Cardiac fibroblast (primary cell): ENCODE measurements at regions not wholly inside any gene's neighbourhood (a gene's known extent, or its start where the extent isn't known, plus 50 kb on each side); places are given as distances from the start of the nearest gene placed in this dataset.
"Not testable (repeated sequence)": the region's sequence is repeated elsewhere in the genome, so short reads cannot be mapped to it uniquely, and the experiment has no call there.

Experiments
- DNase-seq, 2 donors: peaks; one replicate each; pipeline versions ENCODE4 v3.0.0 to v3.0.0-alpha.2; 2010; ENCODE audit warnings: low read depth in 2 of 2
- H3K4me3 ChIP-seq, 2 donors: replicated peaks in 1 of 2; 1 replicate in 1 of 2; 2 replicates in 1 of 2; pipeline ENCODE4 v1.5.1; 2011; ENCODE audit warnings: low read depth in 2 of 2, low read length in 2 of 2, mild to moderate bottlenecking in 2 of 2, moderate library complexity in 1 of 2
- TF ChIP-seq, protein P1 (sequence below): IDR thresholded peaks from one replicate; pipeline ENCODE4 v1.5.1; 2011; ENCODE audit warnings: low read depth, mild to moderate bottlenecking, low read length, inconsistent platforms

DNA sequence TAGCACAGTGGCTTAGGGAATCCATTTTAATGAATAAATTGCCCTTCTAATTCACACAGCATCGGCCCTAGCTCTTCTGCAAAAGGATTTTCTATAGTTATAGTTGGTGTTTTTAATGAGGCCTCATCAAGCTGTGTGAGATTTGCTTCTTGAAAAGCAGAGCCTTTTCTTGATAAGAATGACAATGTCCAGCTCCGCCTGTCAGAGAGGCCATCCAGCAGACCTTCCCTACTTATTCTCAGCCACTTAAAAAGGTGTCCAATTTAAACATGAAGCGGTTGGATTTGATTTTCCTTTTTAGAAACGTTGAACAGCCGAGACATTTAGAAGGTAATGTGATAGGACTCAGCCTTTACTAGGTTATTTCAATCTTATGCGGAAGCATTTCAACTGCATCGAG, 134.4 kb downstream of the ZNF608 start:
- H3K4me3 ChIP-seq, result no peak overlapping the region
- no peak for DNase-seq
- TF ChIP-seq, protein P1, sequence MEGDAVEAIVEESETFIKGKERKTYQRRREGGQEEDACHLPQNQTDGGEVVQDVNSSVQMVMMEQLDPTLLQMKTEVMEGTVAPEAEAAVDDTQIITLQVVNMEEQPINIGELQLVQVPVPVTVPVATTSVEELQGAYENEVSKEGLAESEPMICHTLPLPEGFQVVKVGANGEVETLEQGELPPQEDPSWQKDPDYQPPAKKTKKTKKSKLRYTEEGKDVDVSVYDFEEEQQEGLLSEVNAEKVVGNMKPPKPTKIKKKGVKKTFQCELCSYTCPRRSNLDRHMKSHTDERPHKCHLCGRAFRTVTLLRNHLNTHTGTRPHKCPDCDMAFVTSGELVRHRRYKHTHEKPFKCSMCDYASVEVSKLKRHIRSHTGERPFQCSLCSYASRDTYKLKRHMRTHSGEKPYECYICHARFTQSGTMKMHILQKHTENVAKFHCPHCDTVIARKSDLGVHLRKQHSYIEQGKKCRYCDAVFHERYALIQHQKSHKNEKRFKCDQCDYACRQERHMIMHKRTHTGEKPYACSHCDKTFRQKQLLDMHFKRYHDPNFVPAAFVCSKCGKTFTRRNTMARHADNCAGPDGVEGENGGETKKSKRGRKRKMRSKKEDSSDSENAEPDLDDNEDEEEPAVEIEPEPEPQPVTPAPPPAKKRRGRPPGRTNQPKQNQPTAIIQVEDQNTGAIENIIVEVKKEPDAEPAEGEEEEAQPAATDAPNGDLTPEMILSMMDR, result no peak

DNA sequence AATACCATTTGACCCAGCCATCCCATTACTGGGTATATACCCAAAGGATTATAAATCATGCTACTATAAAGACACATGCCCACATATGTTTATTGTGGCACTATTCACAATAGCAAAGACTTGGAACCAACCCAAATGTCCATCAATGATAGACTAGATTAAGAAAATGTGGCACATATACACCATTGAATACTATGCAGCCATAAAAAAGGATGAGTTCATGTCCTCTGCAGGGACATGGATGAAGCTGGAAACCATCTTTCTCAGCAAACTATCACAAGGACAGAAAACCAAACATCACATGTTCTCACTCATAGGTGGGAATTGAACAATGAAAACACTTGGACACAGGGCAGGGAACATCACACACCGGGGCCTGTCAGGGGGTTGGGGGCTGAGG, 135.2 kb downstream of the ZNF608 start:
- not testable (repeated sequence) for H3K4me3 ChIP-seq, DNase-seq

DNA sequence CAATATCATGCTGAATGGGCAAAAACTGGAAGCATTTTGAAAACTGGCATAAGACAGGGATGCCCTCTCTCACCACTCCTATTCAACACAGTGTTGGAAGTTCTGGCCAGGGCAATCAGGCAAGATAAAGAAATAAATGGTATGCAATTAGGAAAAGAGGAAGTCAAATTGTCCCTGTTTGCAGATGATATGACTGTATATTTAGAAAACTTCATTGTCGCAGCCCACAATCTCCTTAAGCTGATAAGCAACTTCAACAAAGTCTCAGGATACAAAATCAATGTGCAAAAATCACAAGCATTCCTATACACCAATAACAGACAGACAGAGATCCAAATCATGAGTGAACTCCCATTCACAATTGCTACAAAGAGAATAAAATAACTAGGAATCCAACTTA, 136.8 kb downstream of the ZNF608 start:
- H3K4me3 ChIP-seq, DNase-seq: not testable (repeated sequence)

- TF ChIP-seq, protein P1, result no peak
- no peak for DNase-seq
- no peak overlapping the region for H3K4me3 ChIP-seq
Measured at GRCh38 chr5:124606543-124606942, 139.9 kb downstream of the ZNF608 start.

DNA sequence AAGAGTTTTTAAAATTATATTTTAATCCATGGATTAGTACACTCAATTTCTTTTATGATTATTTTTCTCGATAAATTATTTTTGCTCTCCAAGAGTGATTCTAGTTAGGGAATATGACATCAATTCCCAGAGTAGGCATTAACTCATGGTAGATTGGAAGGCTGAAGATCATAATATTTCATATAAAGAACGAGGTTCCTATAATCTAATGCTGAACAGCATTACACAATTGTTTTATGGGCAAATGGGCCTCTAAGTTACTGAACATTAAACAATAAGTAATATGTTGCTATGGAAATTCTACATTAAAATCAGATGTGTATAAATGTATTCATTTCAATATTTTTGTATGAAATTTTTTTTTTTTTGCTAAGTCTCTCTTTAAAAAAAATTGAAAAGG, 140.3 kb downstream of the ZNF608 start:
- TF ChIP-seq, protein P1, result no peak
- DNase-seq, result no peak
- H3K4me3 ChIP-seq, result no peak overlapping the region

DNA sequence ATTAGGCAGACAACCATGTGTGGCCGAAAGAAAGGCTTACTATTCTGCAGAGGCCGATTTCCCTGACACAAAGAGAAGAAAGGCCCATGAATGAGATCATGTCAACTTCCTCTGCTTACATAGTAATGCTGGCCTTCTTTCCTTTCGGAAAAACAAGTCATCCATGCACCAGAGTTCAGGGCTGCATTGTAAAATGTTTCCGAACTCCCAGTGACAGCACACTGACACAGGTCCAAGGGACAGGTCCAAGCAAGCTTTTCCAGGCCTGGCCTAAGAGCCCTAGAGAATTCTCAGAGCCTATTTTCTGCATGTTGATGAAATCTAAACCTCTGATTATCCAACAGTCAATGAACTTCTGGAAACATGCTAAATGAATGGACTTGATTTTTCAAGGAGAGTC, 140.9 kb downstream of the ZNF608 start:
- DNase-seq, result peak; percentile 46 to 49
- no peak overlapping the region for H3K4me3 ChIP-seq
- TF ChIP-seq, protein P1, result no peak

- TF ChIP-seq, protein P1, result no peak
Measured at GRCh38 chr5:124604419-124604818, 142.0 kb downstream of the ZNF608 start.

DNA sequence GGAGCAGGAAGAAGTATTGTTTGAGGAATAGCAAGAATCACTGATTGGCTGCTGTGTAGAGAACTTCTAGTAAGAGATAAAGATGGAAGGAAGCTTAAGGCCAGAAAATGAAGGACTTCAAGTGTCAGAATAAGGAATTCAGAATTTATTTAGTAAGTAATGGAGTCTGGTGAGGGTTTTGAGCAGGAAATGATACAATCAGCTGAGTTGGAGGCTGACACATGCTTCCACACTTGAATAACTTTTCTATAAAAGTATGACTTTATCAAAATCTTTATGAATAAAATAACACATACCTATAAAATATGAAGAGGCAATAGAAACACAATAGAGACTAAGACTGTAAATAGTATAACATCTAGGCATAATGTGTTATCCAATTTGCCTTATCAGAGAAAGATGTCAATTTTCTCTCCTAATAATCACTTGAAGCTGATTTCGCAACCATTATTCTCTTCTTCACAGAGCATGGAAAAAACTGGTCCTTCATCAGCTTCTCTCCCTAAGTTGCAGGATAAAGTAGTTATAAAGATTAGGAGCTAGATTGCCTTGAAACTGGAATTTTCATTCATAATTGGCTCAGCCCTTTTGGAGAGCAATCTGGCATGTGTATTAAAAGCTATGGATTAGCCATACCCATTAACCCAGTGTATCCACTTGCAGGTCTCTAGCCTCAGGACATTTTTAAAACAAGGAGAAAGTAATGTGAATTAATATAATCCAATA, 143.4 kb downstream of the ZNF608 start:
- no peak overlapping the region for H3K4me3 ChIP-seq
- DNase-seq, result peak in 1 of 2 donors; percentile 6
- TF ChIP-seq, protein P1, result no peak

More at GRCh38 chr5:124604419-124604818, 142.0 kb downstream of the ZNF608 start:
- no peak for DNase-seq
- H3K4me3 ChIP-seq, result no peak overlapping the region
